Spinal cord (tissue), 9 donors: ENCODE measurements at regions not wholly inside any gene's neighbourhood (a gene's known extent, or its start where the extent isn't known, plus 50 kb on each side); places are given as distances from the start of the nearest gene placed in this dataset.

ENCODE experiments used
- DNase-seq, 6 donors: peaks; one replicate each; pipeline versions ENCODE4 v3.0.0 to v3.0.0-alpha.2; 2013 to 2015; ENCODE audit warnings: low spot score in 6 of 6, low read depth in 4 of 6
- H3K27ac ChIP-seq: one replicate; pipeline ENCODE4 v1.5.1; 2013; ENCODE audit warnings: low read depth, low read length, control low read depth
- H3K27me3 ChIP-seq: one replicate; pipeline ENCODE4 v1.6.1; 2013; ENCODE audit warnings: low read length; ENCODE audit not compliant: control insufficient read depth, insufficient read depth
- H3K36me3 ChIP-seq: one replicate; pipeline ENCODE4 v1.6.1; 2013; ENCODE audit warnings: low read length; ENCODE audit not compliant: control insufficient read depth, insufficient read depth
- H3K4me1 ChIP-seq: one replicate; pipeline ENCODE4 v1.6.1; 2013; ENCODE audit warnings: low read length; ENCODE audit not compliant: control insufficient read depth, insufficient read depth
- H3K4me3 ChIP-seq: one replicate; pipeline ENCODE4 v1.5.1; 2013; ENCODE audit warnings: low read depth, low read length, control low read depth
- H3K9me3 ChIP-seq: one replicate; pipeline ENCODE4 v1.6.1; 2013; ENCODE audit warnings: low read length; ENCODE audit not compliant: control insufficient read depth, insufficient read depth
- WGBS: methylation state at CpG from one replicate; pipeline ENCODE4 v1.1.5; 2013; ENCODE audit warnings: missing lambda C conversion rate; ENCODE audit not compliant: insufficient coverage; 5-methylcytosine and 5-hydroxymethylcytosine counted together
- donor health status: healthy.

DNA sequence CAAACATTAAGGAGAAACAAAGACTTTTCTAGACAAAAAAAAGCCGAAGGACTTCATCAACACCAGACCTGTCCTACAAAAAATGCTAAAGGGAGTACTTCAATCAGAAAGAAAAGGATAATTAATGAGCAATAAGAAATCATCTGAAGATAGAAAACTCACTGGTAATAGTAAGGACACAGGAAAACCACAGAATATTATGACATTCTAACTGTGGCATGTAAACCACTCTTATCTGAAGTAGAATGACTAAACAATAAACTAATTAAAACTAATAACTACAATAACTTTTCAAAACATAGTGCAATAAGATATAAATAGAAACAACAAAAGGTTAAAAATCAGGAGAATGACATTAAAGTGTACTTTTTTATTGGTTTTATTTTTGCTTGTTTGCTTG, 584.5 kb upstream of the CCDC54 start:
- no peaks in the 10 kb centered on the region for H3K4me1 ChIP-seq
- WGBS, result no CpG with 5 or more reads among the region's 1 CpG
- no peak for DNase-seq
- no peak overlapping the region for H3K27ac ChIP-seq
- no peak overlapping the region for H3K4me3 ChIP-seq
- H3K27me3 ChIP-seq, result no peaks in the 10 kb centered on the region
- H3K9me3 ChIP-seq, result no peaks in the 10 kb centered on the region
- H3K36me3 ChIP-seq, result no peaks in the 10 kb centered on the region

DNA sequence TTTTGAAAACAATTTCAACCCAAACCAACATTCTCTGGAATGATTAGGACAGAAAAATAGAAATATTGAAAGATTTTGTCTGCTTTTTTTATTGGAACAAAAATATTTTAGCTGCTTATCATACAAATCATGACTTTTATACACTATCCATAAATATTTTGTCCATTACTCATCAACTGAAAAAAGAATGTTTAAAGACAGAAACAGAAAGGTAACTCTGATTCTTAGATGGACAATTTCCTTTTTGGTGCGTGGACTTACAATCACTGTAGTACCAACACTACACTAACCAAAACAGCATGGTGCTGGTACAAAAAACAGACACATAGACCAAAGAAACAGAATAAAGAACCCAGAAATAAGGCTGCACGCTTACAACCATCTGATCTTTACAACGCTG, 582.8 kb upstream of the CCDC54 start:
- Histone ChIP-seq H3K4me3 (no peak overlapping the region), H3K9me3 (no peaks in the 10 kb centered on the region), H3K27me3 (no peaks in the 10 kb centered on the region), H3K27ac (no peak overlapping the region), H3K4me1 (no peaks in the 10 kb centered on the region), H3K36me3 (no peaks in the 10 kb centered on the region)
- no peak for DNase-seq
- WGBS, result no CpG with 5 or more reads among the region's 3 CpGs

DNA sequence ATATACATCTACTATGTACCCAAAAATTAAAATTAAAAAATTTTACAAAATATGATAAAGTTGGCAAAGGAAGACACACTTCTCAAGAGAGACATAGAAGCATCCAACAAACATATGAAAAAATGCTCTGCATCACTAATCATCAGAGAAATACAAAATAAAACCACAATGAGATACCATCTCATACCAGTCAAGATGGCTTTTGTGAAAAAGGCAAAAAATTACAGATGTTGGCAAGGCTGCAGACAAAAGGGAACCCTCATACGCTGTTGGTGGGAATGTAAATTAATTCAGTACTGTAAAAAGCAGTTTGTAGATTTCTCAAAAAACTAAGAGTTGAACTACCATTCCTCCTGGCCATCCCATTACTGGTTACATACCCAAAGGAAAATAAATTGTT, 581.7 kb upstream of the CCDC54 start:
- H3K36me3 ChIP-seq, result no peaks in the 10 kb centered on the region
- no CpG with 5 or more reads among the region's 1 CpG for WGBS

DNA sequence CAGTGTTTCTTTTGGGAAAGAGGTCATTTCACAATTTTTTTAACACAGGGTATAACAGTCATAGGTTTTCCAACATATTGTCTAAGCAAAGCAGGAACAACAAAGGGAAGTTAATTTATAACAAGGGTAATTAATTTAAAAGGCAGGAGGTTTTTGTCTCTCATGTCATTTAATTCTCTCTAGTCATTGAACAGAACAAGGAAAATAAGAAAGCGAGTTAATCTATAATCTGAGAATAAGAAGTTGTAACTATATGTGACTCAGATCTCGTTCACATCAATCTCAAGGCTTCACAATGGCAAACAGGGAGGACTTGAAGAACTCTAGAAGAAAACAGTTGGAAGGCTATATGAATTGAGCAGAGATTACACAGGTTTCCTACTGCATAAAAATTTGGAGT, 579.8 kb upstream of the CCDC54 start:
- no peak overlapping the region for H3K4me3 ChIP-seq
- no peaks in the 10 kb centered on the region for H3K4me1 ChIP-seq
- no peak overlapping the region for H3K27ac ChIP-seq
- WGBS, result no CpG with 5 or more reads among the region's 2 CpGs
- no peaks in the 10 kb centered on the region for H3K27me3 ChIP-seq
- no peaks in the 10 kb centered on the region for H3K9me3 ChIP-seq
- no peaks in the 10 kb centered on the region for H3K36me3 ChIP-seq
- no peak for DNase-seq

More for the DNA sequence above, 581.7 kb upstream of the CCDC54 start:
- Histone ChIP-seq H3K4me3 (no peak overlapping the region), H3K27me3 (no peaks in the 10 kb centered on the region), H3K27ac (no peak overlapping the region), H3K9me3 (no peaks in the 10 kb centered on the region), H3K4me1 (no peaks in the 10 kb centered on the region)
- no peak for DNase-seq

DNA sequence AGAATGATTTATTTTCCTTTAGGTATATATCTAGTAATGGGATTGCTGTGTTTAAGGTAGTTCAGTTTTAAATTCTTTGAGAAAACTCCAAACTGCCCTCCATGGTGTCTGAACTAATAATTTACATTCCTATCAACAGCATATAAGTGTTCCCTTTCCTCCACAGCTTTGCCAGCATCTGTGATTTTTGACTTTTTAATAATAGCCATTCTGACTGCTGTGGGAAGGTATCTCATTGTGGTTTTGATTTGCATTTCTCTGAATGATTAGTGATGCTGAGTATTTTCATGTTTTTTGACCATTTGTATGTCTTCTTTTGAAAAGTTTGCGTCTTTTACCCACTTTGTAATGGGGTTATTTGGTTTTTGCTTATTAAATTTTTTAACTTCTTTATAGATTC, 571.6 kb upstream of the CCDC54 start:
- H3K4me1 ChIP-seq, result no peaks in the 10 kb centered on the region
- no peaks in the 10 kb centered on the region for H3K27me3 ChIP-seq
- no peaks in the 10 kb centered on the region for H3K36me3 ChIP-seq
- no peaks in the 10 kb centered on the region for H3K9me3 ChIP-seq
- no CpG with 5 or more reads among the region's 1 CpG for WGBS
- no peak for DNase-seq
- no peak overlapping the region for H3K27ac ChIP-seq
- H3K4me3 ChIP-seq, result no peak overlapping the region

DNA sequence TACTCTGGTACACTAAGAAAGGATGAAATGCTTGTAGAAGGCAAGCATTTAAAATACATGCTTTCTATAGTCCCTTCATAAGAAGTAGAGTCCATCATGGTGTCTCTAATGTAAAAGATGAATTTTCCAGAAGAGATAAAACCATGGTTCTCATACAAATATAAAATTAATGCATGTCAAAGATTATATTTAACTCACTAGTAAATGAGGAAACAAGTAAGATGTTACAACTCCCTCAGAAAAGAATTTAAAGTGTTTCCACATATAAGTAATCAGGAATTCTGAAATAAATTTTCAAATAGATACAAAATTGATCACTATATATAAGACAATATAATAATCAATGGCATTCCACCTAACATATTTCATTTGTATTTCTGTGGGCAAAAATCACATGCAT, 570.3 kb upstream of the CCDC54 start:
- no peaks in the 10 kb centered on the region for H3K36me3 ChIP-seq
- H3K27ac ChIP-seq, result no peak overlapping the region
- no peak overlapping the region for H3K4me3 ChIP-seq
- no peaks in the 10 kb centered on the region for H3K4me1 ChIP-seq
- no peak for DNase-seq
- no peaks in the 10 kb centered on the region for H3K9me3 ChIP-seq
- H3K27me3 ChIP-seq, result no peaks in the 10 kb centered on the region

DNA sequence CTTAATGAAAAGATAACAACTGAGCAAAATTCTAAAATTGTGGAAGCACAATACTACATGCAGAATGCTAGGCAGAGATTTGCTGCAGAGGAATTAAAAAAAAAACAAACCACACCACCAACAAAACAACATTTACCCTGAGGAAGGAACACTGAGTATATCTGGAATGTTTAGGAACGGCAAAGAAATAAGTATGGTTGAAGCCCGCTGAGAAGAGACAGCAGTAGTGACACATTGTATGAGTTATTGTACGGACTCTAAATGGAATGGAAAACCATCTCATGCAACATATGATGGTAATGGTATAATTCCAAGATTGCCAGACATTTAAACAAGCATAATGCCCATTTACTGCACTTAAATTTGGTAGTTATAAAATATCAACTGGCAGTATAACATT, 568.2 kb upstream of the CCDC54 start:
- Histone ChIP-seq H3K4me1 (peaks cover under 1% of the 10 kb centered on the region), H3K9me3 (no peaks in the 10 kb centered on the region)
- DNase-seq, result no peak

DNA sequence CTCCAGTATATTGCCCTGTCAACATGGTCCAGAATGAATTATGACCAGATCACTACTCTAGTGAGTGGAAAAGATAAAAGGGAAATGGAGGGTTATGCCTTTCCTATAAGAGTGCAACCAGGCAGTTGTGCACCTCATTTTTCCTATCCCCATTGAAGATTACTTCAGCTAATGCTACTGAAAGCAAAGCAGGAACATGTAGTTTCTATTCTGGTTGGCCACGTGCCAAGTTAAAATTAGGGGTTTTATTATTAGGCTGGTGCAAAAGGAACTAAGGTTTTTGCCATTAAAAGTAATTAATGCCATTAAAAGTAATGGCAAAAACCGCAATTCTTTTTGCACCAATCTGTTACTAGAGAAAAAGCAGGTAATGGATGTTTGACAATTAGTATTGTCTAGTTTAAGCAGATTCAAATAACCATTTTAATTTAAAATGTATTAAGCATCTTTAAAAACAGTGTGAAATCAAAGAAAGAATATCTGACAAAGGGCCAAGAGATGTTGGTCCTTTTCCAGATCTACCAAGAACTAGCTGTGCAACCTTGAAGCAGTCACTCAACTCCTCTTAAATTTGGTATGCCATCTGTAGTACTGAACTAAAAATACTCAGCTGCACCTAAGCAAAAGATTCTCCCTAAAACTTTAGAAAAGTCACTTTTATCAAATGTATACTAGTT, 567.5 kb upstream of the CCDC54 start:
- Histone ChIP-seq H3K4me1 (peaks cover 5% of the 10 kb centered on the region), H3K9me3 (no peaks in the 10 kb centered on the region), H3K27ac (no peak overlapping the region), H3K4me3 (no peak overlapping the region), H3K27me3 (no peaks in the 10 kb centered on the region), H3K36me3 (no peaks in the 10 kb centered on the region)
- WGBS, result 100% methylated on average over 1 of the region's 2 CpGs
- DNase-seq, result peak in 1 of 6 donors; percentile 87

More for the DNA sequence above, 568.2 kb upstream of the CCDC54 start:
- H3K36me3 ChIP-seq, result no peaks in the 10 kb centered on the region
- H3K4me3 ChIP-seq, result no peak overlapping the region
- no peak overlapping the region for H3K27ac ChIP-seq
- 93% methylated on average over 2 of the region's 3 CpGs for WGBS
- no peaks in the 10 kb centered on the region for H3K27me3 ChIP-seq

DNA sequence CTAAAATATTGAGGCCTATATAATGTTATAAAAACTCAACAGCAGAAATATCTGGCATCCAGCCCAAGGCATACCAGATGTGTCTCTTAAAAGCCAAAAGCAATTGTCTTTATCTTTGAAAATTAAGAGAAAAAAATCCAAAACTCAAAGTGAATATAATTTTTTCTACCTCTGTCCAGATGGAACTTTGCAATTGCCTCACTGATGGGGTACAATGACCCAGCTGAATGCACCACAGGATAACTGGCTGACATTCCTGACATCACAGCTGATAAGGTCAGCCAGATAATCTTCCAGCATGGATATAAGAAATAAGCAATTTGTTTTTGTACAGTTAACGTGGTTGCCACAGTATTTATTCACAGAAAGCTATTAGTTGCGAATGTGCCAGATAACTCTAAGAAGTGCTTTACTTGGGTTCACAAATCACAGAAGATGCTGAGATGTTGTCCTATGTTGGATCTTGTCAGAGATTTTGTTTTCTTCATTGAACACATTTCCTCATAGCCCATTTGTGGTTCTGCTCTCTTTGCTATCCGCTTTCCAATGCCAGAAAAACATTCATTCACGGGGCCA, 566.9 kb upstream of the CCDC54 start:
- Histone ChIP-seq H3K27me3 (no peaks in the 10 kb centered on the region), H3K9me3 (no peaks in the 10 kb centered on the region), H3K27ac (no peak overlapping the region), H3K4me3 (no peak overlapping the region), H3K4me1 (peaks cover 5% of the 10 kb centered on the region), H3K36me3 (no peaks in the 10 kb centered on the region)
- 93% methylated on average over 2 of the region's 4 CpGs for WGBS
- DNase-seq, result no peak

DNA sequence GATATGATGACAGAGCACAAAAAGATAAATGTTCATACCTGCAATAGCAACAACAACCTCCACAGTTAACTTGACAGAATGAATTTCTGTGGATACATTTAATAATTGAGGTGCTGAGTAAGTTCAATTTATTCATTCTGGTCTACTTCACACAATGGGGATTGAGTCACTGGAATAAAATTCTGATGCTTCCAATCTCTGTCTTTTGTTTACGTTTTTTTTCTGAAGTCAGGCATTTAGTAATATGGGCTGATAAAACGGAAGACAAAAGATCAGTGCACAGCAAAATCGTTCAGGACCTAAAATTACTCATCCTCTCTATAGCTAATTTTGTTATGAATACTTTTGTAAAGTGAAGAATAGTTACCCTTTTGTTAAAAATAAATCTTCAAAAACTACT, 565.9 kb upstream of the CCDC54 start:
- Histone ChIP-seq H3K4me3 (no peak overlapping the region), H3K36me3 (no peaks in the 10 kb centered on the region), H3K4me1 (peaks cover 5% of the 10 kb centered on the region), H3K27me3 (no peaks in the 10 kb centered on the region), H3K27ac (no peak overlapping the region), H3K9me3 (no peaks in the 10 kb centered on the region)
- no CpG with 5 or more reads among the region's 3 CpGs for WGBS
- no peak for DNase-seq
